HG02970 (cell line): ENCODE measurements at regions not wholly inside any gene's neighbourhood (a gene's known extent, or its start where the extent isn't known, plus 50 kb on each side); places are given as distances from the start of the nearest gene placed in this dataset.
"Not testable (repeated sequence)": the region's sequence is repeated elsewhere in the genome, so short reads cannot be mapped to it uniquely, and the experiment has no call there.

ENCODE experiments used
- ATAC-seq: cut with Tn5 transposase; IDR thresholded peaks from one replicate; pipeline ENCODE4 v1.9.1; 2021; ENCODE audit warnings: mild to moderate bottlenecking, moderate library complexity, moderate number of reproducible peaks; ENCODE audit not compliant: unreplicated experiment, low FRiP score

DNA sequence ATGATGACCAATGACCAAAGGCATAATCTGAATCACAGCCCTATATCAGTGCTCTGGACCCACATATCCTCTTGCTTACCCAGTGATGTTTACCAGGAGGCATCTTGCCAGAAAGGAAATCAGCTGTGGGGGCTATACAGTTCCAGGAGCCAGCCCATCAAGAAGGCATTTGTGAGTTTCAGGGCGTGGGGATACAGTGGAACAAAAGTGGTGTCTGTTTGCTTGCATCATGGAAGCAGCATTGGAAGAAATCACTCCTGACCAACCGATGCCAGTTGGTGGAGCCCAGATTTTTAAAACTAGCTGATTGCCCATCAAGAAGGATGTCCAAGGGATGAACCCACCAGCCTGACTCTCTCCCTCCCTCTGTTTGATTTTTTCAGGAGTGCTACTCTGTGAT is 106.5 kb upstream of the EGFLAM start:
- ATAC-seq, result no peak

DNA sequence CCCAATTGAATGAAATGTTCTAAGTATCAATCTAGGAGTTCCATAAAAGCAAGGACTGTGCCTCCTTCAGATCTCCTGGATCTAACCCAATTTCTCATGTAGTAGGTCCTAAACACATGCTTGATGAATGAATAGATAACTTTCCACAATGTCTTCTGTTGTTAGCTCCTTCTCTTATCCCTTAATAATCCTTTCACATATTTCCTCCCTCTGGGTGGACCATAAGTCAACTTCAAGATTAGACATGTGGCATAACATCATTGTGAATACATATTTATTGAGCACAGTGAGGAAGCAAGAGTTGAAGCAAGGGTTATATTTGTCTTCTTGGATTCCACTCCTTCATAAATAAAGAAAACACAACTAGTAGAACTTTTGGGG is 108.6 kb upstream of the EGFLAM start:
- ATAC-seq, result no peak

DNA sequence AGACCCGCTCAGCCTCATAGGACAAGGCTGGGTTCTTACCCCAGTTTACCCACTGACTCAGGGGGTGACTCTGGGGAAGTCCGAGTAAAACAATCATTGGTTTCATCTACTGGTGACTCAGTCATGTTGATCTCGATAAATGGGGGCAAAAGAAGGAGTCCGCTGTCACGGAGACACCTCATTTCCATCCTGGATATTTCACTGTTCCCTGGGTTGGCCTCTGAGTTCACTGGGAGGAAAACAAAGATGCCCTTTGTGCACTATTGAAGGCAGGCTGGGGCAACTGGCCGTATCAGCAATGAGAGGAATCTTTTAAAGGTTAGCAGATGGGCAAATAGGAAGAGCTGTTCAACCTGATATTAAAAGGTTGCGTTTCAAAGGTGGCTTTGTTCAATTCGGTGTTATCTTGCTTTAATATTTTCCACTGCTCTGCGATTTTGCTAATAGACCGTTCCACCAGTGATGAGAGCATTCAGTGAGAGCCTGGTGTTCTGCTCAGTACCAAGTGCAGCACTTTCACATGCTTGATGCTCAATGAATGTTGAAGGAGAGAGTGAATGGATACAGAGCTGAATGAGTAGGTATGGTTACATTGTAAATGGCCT is 110.2 kb upstream of the EGFLAM start:
- no peak for ATAC-seq

DNA sequence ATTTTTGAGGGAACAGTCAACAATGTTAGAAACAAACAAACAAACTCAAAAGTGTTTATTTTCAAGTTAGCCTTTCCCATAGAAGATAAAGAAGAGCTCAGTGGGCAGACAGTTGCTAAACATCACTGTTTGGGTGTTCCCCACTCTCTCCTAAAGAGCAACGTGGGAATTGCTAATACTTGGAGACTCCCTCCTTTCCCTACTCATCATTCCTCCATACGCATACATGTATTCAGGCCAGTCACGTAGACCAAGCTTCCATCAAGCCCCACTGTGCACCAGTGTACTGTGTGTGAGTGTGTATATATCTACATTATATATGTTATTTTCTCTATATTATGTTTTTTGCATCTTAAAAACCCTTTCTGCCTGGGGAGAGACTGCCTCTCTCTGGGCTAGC is 115.0 kb upstream of the EGFLAM start:
- no peak for ATAC-seq

DNA sequence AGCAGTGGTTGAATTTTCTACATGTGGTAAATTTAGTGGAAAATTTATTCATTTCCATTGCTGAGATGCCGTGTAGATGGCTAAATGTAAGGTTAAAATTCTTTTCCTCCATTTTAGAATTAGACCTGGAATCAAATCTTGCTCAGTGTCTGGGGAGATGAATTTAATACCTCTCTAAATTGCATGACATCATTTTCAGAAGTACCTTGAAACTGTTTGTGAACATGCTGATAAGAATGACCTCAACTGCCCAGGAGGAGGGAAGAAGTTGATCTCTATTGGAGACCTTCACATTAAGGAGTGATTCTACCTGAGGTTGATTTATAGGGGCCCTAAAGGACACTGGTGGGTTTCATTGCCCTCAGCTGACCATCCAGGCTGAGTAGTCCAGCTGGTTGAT is 116.7 kb upstream of the EGFLAM start:
- ATAC-seq, result no peak

DNA sequence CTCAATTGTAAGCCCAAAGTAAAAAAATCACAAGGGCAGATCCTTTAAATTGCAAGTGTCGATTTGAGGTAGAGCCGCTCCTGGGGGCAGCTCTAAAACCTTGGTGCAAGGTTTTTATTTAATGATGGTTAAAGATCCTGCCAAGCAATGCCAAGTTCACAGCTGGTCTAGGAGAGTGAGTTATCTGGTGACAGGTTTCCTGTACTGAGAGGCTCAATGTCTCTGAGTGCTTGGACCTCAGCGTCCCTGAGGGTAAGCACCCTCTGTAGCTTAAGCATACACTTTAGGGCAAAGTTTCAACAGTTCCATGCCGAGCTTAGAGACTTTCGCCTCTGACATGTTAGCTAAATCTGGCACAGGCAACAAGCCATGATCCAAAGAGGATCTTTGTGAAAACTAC is 119.8 kb upstream of the EGFLAM start:
- ATAC-seq, result no peak

DNA sequence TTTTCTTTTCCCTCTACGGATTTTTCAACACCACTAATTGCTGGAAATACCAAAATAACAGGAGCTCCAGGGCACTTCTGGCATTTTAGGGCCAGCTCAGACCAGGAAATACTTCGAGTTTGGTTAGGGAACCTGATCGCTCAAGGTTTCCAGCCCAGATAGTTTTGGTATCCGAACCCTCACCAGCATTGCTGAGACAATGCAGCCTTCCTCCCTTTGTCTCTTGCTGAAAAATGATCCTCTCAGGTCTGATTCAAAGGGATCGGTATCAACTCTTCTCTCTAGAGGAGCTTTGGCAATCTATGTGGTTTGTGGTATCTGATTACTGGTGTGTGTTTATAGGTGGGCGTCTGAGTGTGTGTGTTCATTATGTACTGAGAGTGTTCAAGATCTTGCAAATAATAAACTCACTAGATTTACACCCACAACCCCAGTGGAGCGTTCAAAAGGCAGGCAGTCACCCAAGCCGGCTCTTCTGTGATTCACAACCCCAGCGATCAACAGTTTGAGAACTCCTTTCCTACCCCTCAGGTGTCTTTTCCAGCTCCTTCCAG is 122.8 kb upstream of the EGFLAM start:
- no peak for ATAC-seq

DNA sequence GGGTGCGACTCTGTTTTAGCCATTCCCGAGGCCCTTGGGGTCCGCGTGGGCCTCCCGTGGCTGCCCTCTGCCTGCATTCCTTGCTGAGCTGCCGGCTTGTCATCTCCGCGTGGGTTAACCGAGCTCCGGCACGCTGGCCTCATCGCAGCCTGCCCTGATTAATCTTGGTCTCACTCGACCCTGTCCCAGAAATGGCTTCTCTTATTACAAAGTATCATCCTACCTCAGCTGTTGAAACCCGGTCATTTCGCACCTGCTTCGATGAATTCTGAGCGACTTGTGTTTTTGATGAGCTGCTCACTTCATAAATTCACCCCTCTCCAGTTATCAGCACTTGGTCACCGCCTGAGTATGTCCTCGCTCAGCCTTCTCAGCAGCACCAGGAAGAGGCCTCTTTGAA is 123.5 kb upstream of the EGFLAM start:
- no peak for ATAC-seq

DNA sequence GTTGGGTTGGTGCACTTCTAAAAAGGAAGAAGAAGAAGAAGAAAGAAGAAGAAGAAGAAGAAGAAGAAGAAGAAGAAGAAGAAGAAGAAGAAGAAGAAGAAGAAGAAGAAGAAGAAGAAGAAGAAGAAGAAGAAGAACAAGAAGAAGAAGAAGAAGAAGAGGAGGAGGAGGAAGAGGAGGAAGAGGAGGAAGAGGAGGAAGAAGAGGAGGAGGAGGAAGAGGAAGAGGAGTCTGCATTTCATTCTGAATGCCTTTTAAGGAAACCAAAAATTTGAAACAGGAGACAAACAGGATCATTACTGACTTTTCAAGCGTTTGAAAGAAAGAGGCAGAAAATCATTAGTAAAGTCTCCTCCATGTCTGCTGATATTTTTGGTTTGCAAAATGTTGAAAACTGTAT is 124.1 kb upstream of the EGFLAM start:
- not testable (repeated sequence) for ATAC-seq

DNA sequence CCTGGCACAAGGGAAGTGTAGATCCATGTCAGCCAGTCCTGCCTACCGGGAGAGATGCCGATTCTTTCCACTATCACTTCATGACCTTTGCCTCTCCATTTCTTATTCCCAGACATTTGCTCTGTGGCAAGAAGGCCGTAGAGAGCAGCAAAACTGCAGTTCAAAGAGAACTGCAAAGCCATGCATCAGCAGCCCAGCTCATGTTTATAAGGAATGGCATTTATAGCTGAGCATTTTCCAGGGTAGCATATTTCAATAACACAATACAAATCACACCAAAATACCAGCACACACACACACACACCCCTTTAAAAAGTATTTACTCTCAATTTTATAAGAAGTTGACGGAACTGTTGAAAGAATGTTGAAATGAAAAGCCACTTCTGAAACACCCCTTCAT is 126.7 kb upstream of the EGFLAM start:
- ATAC-seq, result no peak

DNA sequence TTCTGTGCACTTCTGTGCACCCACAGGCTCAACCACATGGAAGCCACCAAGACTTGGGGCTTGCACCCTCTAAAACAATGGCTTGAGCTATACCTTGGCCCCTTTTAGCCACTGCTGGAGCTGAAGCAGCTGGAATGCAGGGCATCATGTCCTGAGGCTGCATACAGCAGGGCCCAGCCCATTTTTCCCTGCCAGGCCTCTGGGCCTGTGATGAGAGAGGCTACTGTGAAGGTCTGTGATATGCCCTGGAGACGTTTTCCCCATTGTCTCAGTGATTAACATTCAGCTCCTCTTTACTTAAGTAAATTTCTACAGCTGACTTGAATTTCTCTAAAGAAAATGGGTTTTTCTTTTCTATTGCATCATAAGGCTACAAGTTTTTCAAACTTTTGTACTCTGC is 134.0 kb upstream of the EGFLAM start:
- no peak for ATAC-seq

DNA sequence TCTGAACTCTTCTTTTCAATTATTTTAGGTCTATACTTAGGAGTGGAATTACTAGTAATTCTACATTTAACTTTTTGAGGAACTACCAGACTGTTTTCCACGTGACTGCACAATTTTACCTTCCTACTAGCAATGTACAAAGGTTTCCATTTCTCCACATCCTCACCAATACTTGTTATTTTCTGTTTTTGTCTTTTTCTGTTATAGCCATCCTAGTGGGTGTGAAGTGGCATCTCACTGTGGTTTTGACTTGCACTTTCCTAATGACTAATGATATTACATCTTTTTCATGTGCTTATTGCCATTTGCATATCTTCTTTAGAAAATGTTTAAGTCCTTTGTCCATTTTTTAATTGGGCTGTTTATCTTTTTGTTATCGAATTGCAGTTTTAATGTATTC is 136.9 kb upstream of the EGFLAM start:
- ATAC-seq, result no peak

DNA sequence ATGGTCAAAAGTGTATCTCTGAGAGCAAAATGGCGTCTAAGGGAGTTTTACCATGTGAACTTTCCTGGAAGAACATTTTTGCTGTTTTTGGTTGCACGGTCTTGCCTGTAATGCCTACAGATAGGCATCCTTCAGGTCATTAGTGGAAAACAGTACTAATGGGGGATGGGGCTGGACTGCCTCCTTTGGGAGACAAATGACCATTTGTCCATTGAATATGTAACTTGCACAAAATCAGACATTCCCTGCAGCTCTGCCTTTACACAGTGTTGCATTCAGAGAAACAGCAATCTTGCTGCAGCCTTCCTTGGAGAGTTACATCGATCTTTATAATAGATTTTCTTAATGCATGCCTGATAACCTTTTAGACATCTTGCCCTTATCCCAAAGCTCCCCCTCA is 138.5 kb upstream of the EGFLAM start:
- ATAC-seq, result no peak

DNA sequence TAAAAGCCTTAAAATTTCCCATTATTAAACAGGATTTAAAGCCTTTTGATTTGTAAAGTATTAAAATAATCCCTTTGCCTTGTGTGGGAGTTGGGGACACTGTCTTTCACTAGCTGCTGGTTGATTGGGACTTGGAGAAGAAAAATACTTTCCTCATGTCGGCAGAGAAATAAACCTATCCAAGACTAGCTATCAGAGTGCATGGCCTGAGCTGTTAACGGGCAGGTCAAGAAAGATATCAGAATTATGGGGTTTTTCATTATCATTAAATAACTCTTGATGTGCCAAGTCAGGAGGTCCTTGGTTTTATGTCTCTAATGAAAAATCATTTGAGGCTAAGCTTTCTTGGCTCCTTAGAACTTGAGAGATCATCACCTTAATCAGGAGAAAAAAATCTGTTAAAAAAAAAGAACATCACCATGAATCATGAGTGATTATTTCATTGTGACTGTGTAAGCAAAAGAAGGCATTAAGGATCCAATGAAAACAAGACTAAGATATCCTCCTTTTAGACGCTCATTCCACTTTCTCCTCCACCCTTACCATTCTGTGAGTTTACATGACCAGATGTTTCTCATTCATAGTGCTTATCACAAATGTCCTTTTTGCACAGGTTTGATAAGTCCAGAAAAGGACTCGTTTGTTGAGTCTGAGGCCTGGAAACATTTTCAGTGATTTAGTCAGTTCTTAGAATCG is 140.4 kb upstream of the EGFLAM start:
- no peak for ATAC-seq

DNA sequence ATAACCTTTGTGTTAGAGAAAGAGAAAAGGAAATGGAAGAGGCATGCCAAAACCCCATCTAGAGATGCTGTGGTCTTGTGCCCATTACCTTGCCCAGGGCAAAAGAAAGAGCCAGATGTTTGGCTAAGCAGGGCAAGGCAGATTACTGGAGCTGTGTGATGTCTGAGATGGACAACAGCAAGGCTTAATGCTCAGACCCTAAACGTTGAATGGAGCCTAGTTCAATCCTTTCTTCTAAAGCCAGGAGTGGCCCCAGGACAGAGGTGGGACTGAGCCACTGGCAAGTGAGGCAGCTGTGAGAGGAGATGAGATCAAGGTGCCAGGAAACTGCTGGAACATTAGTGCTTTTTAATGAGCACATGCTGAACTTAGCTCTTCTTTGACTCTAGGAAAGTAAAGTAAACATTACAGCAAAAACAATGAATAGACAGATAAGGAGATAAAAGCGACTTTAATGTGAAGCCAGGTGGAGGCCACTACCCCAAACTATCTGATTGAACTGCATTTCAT is 143.0 kb upstream of the EGFLAM start:
- ATAC-seq, result no peak

DNA sequence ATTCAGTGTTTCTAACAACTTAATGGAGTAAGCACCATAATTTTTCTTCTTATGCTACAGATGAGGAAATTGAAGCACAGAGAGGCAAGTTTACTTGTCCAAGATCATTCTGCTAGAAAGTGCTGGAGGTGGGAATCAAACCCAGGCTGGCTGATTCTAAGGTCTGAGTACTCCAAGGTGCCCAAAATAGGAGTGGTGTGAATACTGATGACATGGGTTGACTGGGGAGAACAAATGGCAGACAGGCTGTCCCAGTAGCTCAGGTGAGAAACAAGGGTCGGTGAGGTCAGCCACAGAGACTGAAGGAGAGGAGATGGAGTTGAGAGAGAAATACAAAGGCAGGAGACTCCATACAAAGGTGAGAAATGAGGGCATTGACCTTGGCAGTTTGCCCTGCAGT is 144.5 kb upstream of the EGFLAM start:
- ATAC-seq, result no peak

DNA sequence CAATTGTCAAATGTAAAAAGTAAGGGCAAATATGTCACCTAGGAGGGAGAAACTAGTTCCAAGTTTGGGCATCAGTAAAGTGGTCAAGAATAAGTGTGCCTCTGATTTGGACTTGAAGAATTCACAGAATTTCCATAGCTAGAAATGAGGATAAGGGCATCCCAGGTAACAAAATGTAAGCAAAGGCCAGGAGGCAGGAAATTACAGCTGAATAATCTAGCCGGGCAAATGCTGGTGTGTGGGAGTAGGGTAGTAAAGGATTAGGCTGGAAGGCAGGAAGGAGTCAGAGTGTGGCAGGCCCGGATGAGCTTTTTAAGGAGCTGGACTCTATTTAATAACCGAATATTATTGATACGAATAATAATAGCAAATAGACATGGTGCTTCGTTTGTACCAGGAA is 144.9 kb upstream of the EGFLAM start:
- no peak for ATAC-seq

DNA sequence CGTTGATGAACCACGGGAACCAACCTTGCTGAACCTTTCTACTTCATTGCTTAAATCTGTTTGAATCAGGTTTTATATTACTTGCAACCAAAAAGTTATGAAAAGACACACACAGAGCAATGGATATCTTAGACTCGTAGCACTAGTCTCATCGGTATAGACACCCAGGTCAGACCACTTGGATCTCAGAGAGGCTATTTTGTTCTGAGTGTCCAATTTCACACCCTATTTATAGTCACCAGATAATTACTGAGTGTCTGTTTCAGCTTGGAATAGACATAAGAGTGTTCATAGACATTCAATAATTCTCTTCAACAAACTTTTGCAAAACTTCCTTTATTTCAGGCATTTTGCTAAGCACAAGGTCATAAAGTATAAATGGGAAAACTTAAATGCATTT is 145.4 kb upstream of the EGFLAM start:
- ATAC-seq, result no peak

DNA sequence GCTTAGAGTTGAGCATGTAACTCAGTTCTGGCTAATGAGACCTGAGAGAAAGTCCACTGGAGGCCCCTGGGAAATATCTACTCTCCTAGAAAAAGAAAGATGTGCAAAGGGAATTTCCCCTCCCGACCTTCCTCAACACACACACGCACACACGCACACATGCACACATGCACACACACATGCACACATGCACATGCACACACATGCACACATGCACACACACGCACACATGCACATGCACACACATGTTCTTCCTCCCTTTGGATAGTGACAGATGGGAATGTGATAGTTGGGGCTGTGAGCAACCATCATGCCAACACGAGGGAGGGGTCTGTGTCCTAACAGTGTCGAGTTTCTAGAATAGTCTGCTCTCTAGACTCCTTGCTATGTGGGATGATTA is 148.2 kb upstream of the EGFLAM start:
- ATAC-seq, result no peak

DNA sequence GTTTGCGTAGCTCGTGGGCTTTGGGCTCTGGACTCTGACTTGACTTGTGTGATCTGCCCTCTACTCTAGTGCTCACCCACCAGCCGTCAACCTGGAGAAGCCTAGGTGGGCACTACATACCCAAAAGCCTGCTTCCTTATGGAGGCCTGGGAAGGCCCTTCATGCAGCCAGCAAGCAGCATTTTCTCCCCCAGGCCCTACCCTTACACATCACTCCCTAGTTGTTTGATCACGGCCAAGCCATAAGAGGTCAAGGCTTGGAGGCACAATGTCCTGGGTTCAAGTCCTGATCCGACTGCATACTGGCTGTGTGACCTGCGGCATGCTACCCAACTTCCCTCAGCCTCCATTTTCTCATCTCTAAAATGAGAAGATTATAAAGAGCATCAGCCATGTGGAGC is 151.3 kb upstream of the EGFLAM start:
- ATAC-seq, result no peak

DNA sequence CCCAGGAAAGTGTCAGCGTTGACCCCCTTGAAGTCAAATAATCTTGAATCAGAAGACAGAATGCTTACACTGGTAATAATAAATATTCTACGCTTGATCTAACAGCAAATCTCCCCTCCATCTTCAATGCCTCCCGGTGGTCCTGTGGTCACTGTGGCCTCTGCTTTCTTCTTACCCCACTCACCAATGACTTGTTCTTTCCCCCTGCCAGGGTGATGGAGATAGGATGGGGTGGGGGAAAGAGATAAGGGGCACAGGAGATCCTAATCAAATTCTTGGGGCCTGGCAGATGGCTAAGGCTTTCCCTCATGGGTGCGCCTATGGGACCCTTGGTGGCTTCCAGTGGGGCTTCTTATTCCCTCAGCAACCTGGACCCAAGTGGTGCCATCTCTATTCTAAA is 152.6 kb upstream of the EGFLAM start:
- no peak for ATAC-seq

DNA sequence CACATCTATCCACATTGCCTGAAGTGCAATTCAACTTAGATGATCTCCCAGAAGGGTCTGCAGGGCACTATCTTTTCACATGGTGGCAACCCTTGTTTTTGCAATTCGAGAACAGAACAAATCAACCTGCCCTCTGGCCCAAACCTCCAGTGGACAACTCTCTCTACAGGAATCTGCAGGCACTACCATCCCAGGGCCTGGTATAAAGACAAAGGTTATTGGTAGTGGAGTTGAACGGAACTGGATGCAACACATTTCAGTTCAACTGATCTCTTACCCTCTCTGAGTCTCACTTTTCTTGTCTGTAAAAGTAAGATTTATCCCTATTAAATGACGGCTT is 153.2 kb upstream of the EGFLAM start:
- no peak for ATAC-seq
